Heart right ventricle (tissue), 16 donors: ENCODE measurements at regions not wholly inside any gene's neighbourhood (a gene's known extent, or its start where the extent isn't known, plus 50 kb on each side); places are given as distances from the start of the nearest gene placed in this dataset.

ENCODE experiments used
- ATAC-seq, 8 donors: fragments of 200-7000 bp; cut with Tn5 transposase; one replicate each; pipeline ENCODE4 v1.9.1; 2020; ENCODE audit warnings: mild to moderate bottlenecking in 8 of 8, moderate library complexity in 8 of 8, moderate number of reproducible peaks in 1 of 8
- DNase-seq, 2 donors: peaks; one replicate each; pipeline ENCODE4 v3.0.0-alpha.2; 2020
- H3K27ac ChIP-seq, 10 donors: fragments of 200-600 bp; sonication (generic) in 2 of 10; one replicate each; pipeline versions ENCODE4 v1.5.0 to v1.8.0; 2020 to 2022; ENCODE audit warnings: mild to moderate bottlenecking in 3 of 10
- H3K27me3 ChIP-seq, 7 donors: fragments of 200-600 bp; one replicate each; pipeline ENCODE4 v1.8.0; 2021 to 2022; ENCODE audit warnings: mild to moderate bottlenecking in 2 of 7
- H3K36me3 ChIP-seq, 9 donors: fragments of 200-600 bp; sonication (generic) in 1 of 9; one replicate each; pipeline versions ENCODE4 v1.5.0 to v1.8.0; 2020 to 2022; ENCODE audit warnings: mild to moderate bottlenecking in 2 of 9
- H3K4me1 ChIP-seq, 9 donors: fragments of 200-600 bp; sonication (generic) in 1 of 9; one replicate each; pipeline versions ENCODE4 v1.5.0 to v1.8.0; 2020 to 2022; ENCODE audit warnings: mild to moderate bottlenecking in 4 of 9
- H3K4me3 ChIP-seq, 10 donors: fragments of 200-600 bp; sonication (generic) in 2 of 10; one replicate each; pipeline versions ENCODE4 v1.5.0 to v1.8.0; 2020 to 2022; ENCODE audit warnings: mild to moderate bottlenecking in 7 of 10, moderate library complexity in 2 of 10
- H3K9me3 ChIP-seq, 11 donors: fragments of 200-600 bp in 10 of 11; sonication (generic) in 2 of 11; one replicate each; pipeline versions ENCODE4 v1.5.0 to v1.8.0; 2013 to 2022; ENCODE audit warnings: mild to moderate bottlenecking in 2 of 11, control low read depth in 1 of 11, moderate library complexity in 1 of 11
- WGBS, 2 donors: extraction: QIAGEN DNeasy Blood & Tissue Kit; methylation state at CpG; one replicate each; pipeline ENCODE4 v1.1.7; 2013; ENCODE audit warnings: inconsistent platforms in 1 of 2; 5-methylcytosine and 5-hydroxymethylcytosine counted together
- intact Hi-C, 10 donors: fragments of 100-400 bp; cut with DNase I; formaldehyde crosslinking; loops; one replicate each; pipeline versions ENCODE4 v1.11.1 to v1.14.2; 2022
- TF ChIP-seq, protein P1 (sequence below), 9 donors: fragments of 200-600 bp; sonication (generic) in 2 of 9; IDR thresholded peaks; one replicate each; pipeline versions ENCODE4 v1.5.0 to v1.8.0; 2021 to 2022; ENCODE audit warnings: antibody characterized with exemption in 9 of 9, mild to moderate bottlenecking in 5 of 9, moderate library complexity in 1 of 9
- donor health status: Arrhythmogenic right ventricular cardiomyopathy.
- donor health status: ischemic (EF 13 %, LVEDD 7.1; RV severe dilation, severe dysfunction).
- donor health status: healthy with polysubstance abuse.
- donor health status: DM: no; HTN: yes; CAD: no.
- donor health status: DM: no; HTN: no; CAD: no.
- donor health status: ischemic (EF 25% LVEDD 6.9; RV normal size, moderate dysfunction).
- donor health status: ischemic (EF 25% LVEDD 5.7; RV mildly dilated, moderate dysfunction).
- donor health status: healthy.
- donor health status: DM: yes; HTN: yes; CAD: no.
- donor health status: Ischemic cardiomyopathy.
- donor health status: ischemic (EF 35%, LVEDD 5.7; RV mildly dilated, moderate dysfunction).
- donor health status: nonischemic (EF 11% LVEDD 7.7; RV severe dilation, severe dysfunction).
- donor health status: DM: yes; HTN: yes; CAD: no.
- donor health status: PGD.
- donor health status: ischemic (EF 29% LVEDD 5.4; RV normal size, mild dysfunction).
- donor health status: nonischemic (EF 23%, LVEDD 6.1; RV moderate dilation, normal function).

DNA sequence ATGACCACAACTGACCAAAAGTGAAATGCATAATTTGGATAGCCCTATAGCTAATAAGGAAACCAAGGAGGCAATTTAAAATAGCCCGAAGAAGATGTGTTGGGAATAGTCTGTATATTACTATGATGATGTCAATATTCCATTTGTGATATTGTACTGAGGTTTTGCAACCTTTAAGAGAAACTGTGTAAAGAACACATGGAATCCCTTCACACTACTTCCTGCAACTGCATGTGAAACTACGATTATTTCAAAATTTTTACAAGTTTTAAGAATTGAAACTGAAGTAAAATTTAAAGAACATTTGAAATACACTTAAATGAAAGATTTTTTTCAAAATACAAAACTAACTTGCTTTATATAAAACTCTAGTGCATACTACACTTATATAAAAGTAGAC is 504.3 kb upstream of the ID2 start:
- ATAC-seq (no peak), DNase-seq (no peak)
- WGBS, 2 donors, result 84 to 87% methylated on average over 2 of the region's 2 CpGs
- TF ChIP-seq, protein P1, sequence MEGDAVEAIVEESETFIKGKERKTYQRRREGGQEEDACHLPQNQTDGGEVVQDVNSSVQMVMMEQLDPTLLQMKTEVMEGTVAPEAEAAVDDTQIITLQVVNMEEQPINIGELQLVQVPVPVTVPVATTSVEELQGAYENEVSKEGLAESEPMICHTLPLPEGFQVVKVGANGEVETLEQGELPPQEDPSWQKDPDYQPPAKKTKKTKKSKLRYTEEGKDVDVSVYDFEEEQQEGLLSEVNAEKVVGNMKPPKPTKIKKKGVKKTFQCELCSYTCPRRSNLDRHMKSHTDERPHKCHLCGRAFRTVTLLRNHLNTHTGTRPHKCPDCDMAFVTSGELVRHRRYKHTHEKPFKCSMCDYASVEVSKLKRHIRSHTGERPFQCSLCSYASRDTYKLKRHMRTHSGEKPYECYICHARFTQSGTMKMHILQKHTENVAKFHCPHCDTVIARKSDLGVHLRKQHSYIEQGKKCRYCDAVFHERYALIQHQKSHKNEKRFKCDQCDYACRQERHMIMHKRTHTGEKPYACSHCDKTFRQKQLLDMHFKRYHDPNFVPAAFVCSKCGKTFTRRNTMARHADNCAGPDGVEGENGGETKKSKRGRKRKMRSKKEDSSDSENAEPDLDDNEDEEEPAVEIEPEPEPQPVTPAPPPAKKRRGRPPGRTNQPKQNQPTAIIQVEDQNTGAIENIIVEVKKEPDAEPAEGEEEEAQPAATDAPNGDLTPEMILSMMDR (IDR thresholded peaks at IDR 0.05), result no peak
- no peaks in the 10 kb centered on the region for H3K36me3 ChIP-seq
- intact Hi-C loops, result no loop called here
- peaks cover 0 to 16% (median 0%) of the 10 kb centered on the region in 11 donors for H3K9me3 ChIP-seq
- H3K4me3 ChIP-seq, result no peak overlapping the region
- H3K27ac ChIP-seq, result peak overlapping the region in 1 of 10 donors; percentile 80
- H3K4me1 ChIP-seq, result peaks cover 0 to 31% (median 0%) of the 10 kb centered on the region in 9 donors
- no peaks in the 10 kb centered on the region for H3K27me3 ChIP-seq

GRCh38 chr2:8178911-8179310 is 502.9 kb upstream of the ID2 start:
- Histone ChIP-seq H3K27me3 (no peaks in the 10 kb centered on the region), H3K27ac (no peak overlapping the region), H3K4me1 (peaks cover 0 to 29% (median 0%) of the 10 kb centered on the region in 9 donors), H3K9me3 (peaks cover 0 to 16% (median 0%) of the 10 kb centered on the region in 11 donors), H3K4me3 (no peak overlapping the region), H3K36me3 (no peaks in the 10 kb centered on the region)
- TF ChIP-seq, protein P1 (IDR thresholded peaks at IDR 0.05), result no peak
- intact Hi-C loops, result no loop called here
- no peak for ATAC-seq
- no peak for DNase-seq
- 92% methylated on average over 7 of the region's 7 CpGs for whole genome bisulfite sequencing, 2 donors

GRCh38 chr2:8189316-8189715 is 492.5 kb upstream of the ID2 start:
- Histone ChIP-seq H3K4me1 (peaks cover 0 to 10% (median 0%) of the 10 kb centered on the region in 9 donors), H3K9me3 (peaks cover 0 to 16% (median 0%) of the 10 kb centered on the region in 11 donors), H3K27ac (no peak overlapping the region), H3K27me3 (no peaks in the 10 kb centered on the region), H3K36me3 (no peaks in the 10 kb centered on the region), H3K4me3 (no peak overlapping the region)
- WGBS, 2 donors, result 92 to 93% methylated on average over 6 of the region's 6 CpGs
- intact Hi-C loops, result no loop called here
- TF ChIP-seq, protein P1 (IDR thresholded peaks at IDR 0.05), result no peak
- DNase-seq (no peak), ATAC-seq (no peak)

- H3K9me3 ChIP-seq, result peaks cover 0 to 7% (median 0%) of the 10 kb centered on the region in 11 donors
- ATAC-seq (no peak), DNase-seq (no peak)
- WGBS, 2 donors, result 54 to 64% methylated on average over 1 of the region's 1 CpG
- H3K36me3 ChIP-seq, result no peaks in the 10 kb centered on the region
- TF ChIP-seq, protein P1 (IDR thresholded peaks at IDR 0.05), result no peak
- no peak overlapping the region for H3K27ac ChIP-seq
- H3K4me1 ChIP-seq, result peaks cover 0 to 10% (median 0%) of the 10 kb centered on the region in 9 donors
- no peaks in the 10 kb centered on the region for H3K27me3 ChIP-seq
- intact Hi-C loops, result no loop called here
- no peak overlapping the region for H3K4me3 ChIP-seq
Observed at GRCh38 chr2:8190279-8190678, 491.6 kb upstream of the ID2 start.
